Loucy (cell line): ENCODE measurements at regions not wholly inside any gene's neighbourhood (a gene's known extent, or its start where the extent isn't known, plus 50 kb on each side); places are given as distances from the start of the nearest gene placed in this dataset.

ENCODE experiments used
- EZH2phosphoT487 ChIP-seq: fragments of 200-600 bp; IDR thresholded peaks from 2 replicates; pipeline ENCODE4 v1.6.1; 2018; ENCODE audit warnings: antibody characterized with exemption, mild to moderate bottlenecking, moderate library complexity, borderline replicate concordance
- TF ChIP-seq, protein P1 (sequence below): fragments of 200-600 bp; sonication (generic); conservative IDR thresholded peaks from 2 replicates; pipeline ENCODE4 v1.5.1; 2014; ENCODE audit warnings: mild to moderate bottlenecking, antibody characterized with exemption, low read length

DNA sequence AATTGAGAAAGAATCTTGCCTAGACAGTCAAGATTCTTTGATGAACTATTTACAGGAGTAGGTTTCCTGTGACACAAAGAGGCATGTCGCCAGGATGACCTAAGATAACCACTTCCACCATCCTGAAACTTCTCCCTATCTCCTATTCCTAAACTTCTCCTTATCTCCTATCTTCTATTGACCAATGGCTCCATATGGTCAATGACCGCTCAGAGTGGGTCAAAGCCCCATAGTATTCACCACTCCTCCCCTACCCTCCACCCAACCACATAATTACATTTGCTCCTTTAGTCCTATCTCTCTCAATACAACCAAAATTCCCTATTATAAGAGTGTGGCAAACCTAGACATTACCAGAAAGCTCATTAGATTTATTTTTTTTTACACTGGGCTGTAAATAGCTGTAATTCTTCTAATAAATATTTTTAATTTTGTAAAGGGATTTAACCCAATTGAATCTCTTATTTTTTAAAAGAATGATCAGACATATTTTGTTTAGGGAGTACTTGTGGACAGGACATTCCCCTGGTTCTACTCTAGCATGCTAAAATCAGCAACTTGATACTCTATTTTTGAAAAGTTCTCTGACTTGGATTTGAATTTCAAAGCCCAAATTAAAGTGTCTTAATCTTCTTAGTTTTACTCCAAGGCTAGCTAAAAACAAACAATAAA is 416.0 kb upstream of the CCNH start:
- TF ChIP-seq, protein P1, sequence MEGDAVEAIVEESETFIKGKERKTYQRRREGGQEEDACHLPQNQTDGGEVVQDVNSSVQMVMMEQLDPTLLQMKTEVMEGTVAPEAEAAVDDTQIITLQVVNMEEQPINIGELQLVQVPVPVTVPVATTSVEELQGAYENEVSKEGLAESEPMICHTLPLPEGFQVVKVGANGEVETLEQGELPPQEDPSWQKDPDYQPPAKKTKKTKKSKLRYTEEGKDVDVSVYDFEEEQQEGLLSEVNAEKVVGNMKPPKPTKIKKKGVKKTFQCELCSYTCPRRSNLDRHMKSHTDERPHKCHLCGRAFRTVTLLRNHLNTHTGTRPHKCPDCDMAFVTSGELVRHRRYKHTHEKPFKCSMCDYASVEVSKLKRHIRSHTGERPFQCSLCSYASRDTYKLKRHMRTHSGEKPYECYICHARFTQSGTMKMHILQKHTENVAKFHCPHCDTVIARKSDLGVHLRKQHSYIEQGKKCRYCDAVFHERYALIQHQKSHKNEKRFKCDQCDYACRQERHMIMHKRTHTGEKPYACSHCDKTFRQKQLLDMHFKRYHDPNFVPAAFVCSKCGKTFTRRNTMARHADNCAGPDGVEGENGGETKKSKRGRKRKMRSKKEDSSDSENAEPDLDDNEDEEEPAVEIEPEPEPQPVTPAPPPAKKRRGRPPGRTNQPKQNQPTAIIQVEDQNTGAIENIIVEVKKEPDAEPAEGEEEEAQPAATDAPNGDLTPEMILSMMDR = no peak
- TF ChIP-seq EZH2phosphoT487 = no peak
